ENCODE measurements at regions not wholly inside any gene's neighbourhood (a gene's known extent, or its start where the extent isn't known, plus 50 kb on each side); places are given as distances from the start of the nearest gene placed in this dataset.
"Not testable (repeated sequence)": the region's sequence is repeated elsewhere in the genome, so short reads cannot be mapped to it uniquely, and the experiment has no call there.

GRCh38 chr1:79702336-79702999 is 695.9 kb upstream of the ADGRL4 start:
- TF ChIP-seq EZH2 (IDR thresholded peaks at IDR 0.05; ENCODE audit: insufficient read depth, poor library complexity, severe bottlenecking); EZH2phosphoT487 (IDR thresholded peaks at IDR 0.05; ENCODE audit: insufficient read depth, low read depth): not testable (repeated sequence)

Data from GM23248 (cell line).